ENCODE measurements at regions not wholly inside any gene's neighbourhood (a gene's known extent, or its start where the extent isn't known, plus 50 kb on each side); places are given as distances from the start of the nearest gene placed in this dataset.

DNA sequence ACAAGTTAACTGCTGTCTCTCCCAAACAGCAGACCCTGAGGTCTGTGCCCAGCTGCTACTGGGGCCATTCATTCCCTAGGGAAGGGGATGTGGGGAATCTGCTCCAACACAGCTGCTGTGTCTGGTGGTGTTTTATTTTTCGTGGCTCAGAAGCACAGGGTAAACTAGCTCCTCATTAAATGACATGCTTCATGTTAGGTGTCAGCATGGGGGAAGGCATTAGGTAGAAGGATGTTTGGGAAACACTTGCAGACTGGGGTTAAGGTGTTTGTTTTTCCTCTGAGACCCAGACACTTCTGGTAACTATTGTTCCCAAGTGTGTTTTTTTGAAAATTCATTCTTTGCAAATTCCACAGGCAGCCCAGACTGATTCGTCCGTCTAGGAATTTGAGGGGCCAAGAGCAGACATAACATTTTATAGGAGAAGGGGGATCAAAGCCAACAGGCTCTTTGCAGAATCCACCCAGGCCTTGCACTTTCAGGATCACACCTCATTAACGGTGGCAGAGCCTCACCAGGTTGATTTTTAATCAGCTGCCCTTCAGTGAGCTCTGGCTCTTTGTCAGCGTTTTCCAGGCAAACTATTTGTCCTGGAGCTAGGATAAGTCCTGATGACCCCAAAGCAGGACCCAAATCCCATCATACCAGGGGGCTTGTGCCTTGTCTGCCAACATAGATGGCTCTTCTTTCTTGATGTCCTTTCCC, 65.4 kb upstream of the ITGA11 start:
- ChIA-PET POLR2A (no interaction called here), CTCF (interaction anchor here (0.6 kb wide), 1 partner anchor 178 kb away, joined by 3 read pairs; no protein-coding TSS in a partner anchor)
- TF ChIP-seq BHLHE40 (IDR thresholded peaks at IDR 0.05; ENCODE audit: borderline replicate concordance), result no peak
- no peak for TF ChIP-seq FOXM1 (IDR thresholded peaks at IDR 0.05; ENCODE audit: borderline replicate concordance)
- no peak for TF ChIP-seq FOXA1 (IDR thresholded peaks at IDR 0.05)
- TF ChIP-seq HDGF (IDR thresholded peaks at IDR 0.05; ENCODE audit: borderline replicate concordance), result no peak
- no peak for TF ChIP-seq PKNOX1 (IDR thresholded peaks at IDR 0.05)
- TF ChIP-seq ZNF384 (IDR thresholded peaks at IDR 0.05), result no peak
- no peak for TF ChIP-seq NFRKB (IDR thresholded peaks at IDR 0.05)
- TF ChIP-seq FOXK2 (IDR thresholded peaks at IDR 0.05), result no peak
- TF ChIP-seq CTBP1 (IDR thresholded peaks at IDR 0.05; ENCODE audit: borderline replicate concordance), result no peak
- TF ChIP-seq LEF1 (IDR thresholded peaks at IDR 0.05; ENCODE audit: borderline replicate concordance), result no peak
- DNase-seq (ENCODE audit: extremely low spot score), result no peak

GRCh38 chr15:68498076-68498475, 66.1 kb upstream of the ITGA11 start:
- no peak for DNase-seq (ENCODE audit: extremely low spot score)
- ChIA-PET POLR2A (no interaction called here), CTCF (interaction anchor here (0.6 kb wide), 1 partner anchor 179 kb away, joined by 3 read pairs; no protein-coding TSS in a partner anchor)
- TF ChIP-seq FOXK2 (IDR thresholded peaks at IDR 0.05), result no peak
- TF ChIP-seq ELF4 (IDR thresholded peaks at IDR 0.05), result no peak
- TF ChIP-seq TARDBP (IDR thresholded peaks at IDR 0.05), result no peak
- no peak for TF ChIP-seq FOXM1 (IDR thresholded peaks at IDR 0.05; ENCODE audit: borderline replicate concordance)
- TF ChIP-seq L3MBTL2 (conservative IDR thresholded peaks at IDR 0.05), result no peak
- TF ChIP-seq ZNF384 (IDR thresholded peaks at IDR 0.05), result no peak
- TF ChIP-seq CTBP1 (IDR thresholded peaks at IDR 0.05; ENCODE audit: borderline replicate concordance), result no peak

- ChIA-PET CTCF (no interaction called here), POLR2A (no interaction called here)
- DNase-seq (ENCODE audit: extremely low spot score), result no peak
- TF ChIP-seq TARDBP (IDR thresholded peaks at IDR 0.05) (no peak), FOXK2 (IDR thresholded peaks at IDR 0.05) (no peak), PKNOX1 (IDR thresholded peaks at IDR 0.05) (no peak), FOXM1 (IDR thresholded peaks at IDR 0.05; ENCODE audit: borderline replicate concordance) (no peak), ELF4 (IDR thresholded peaks at IDR 0.05) (no peak), L3MBTL2 (conservative IDR thresholded peaks at IDR 0.05) (no peak), ZNF384 (IDR thresholded peaks at IDR 0.05) (no peak), CTBP1 (IDR thresholded peaks at IDR 0.05; ENCODE audit: borderline replicate concordance) (no peak), SUZ12 (IDR thresholded peaks at IDR 0.05) (no peak), NFRKB (IDR thresholded peaks at IDR 0.05) (no peak), BHLHE40 (IDR thresholded peaks at IDR 0.05; ENCODE audit: borderline replicate concordance) (no peak), HDGF (IDR thresholded peaks at IDR 0.05; ENCODE audit: borderline replicate concordance) (no peak), LEF1 (IDR thresholded peaks at IDR 0.05; ENCODE audit: borderline replicate concordance) (no peak), ARNT (IDR thresholded peaks at IDR 0.05) (no peak)
Measured at GRCh38 chr15:68499620-68500312, 67.8 kb upstream of the ITGA11 start.

GRCh38 chr15:68500363-68501258, 68.6 kb upstream of the ITGA11 start:
- ChIA-PET CTCF (no interaction called here), POLR2A (no interaction called here)
- TF ChIP-seq FOXK2 (IDR thresholded peaks at IDR 0.05) (no peak), CTBP1 (IDR thresholded peaks at IDR 0.05; ENCODE audit: borderline replicate concordance) (no peak), FOXM1 (IDR thresholded peaks at IDR 0.05; ENCODE audit: borderline replicate concordance) (no peak), ELF4 (IDR thresholded peaks at IDR 0.05) (no peak)
- DNase-seq (ENCODE audit: extremely low spot score), result no peak

- CTCF ChIA-PET, result no interaction called here
- POLR2A ChIA-PET, result no interaction called here
- no peak for TF ChIP-seq ZNF384 (IDR thresholded peaks at IDR 0.05)
Measured at GRCh38 chr15:68501259-68501591, 69.3 kb upstream of the ITGA11 start.

DNA sequence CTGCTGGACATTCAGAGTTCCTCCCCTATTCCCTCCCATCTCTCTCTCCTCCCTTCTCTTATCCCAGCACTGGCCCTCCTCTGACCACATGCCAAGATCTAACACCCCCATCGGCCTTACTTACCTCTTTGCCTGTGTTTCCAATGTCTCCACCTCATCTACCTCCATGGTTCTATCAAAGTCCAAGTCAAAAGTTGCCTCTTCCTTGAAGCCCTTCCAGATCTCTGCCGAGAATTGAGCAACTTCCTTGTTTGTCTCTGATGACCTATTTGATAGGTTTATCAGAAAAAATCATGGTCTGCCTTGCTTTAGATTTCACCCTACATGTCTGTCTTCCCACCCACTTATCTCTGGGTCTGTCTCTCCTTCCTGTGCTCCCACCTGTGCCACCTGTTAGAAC, 69.7 kb upstream of the ITGA11 start:
- POLR2A ChIA-PET, result no interaction called here
- CTCF ChIA-PET, result interaction anchor here (0.6 kb wide), 1 partner anchor 577 kb away, joined by 4 read pairs; no protein-coding TSS in a partner anchor
- DNase-seq (ENCODE audit: extremely low spot score), result no peak
- no peak for TF ChIP-seq FOXM1 (IDR thresholded peaks at IDR 0.05; ENCODE audit: borderline replicate concordance)
- no peak for TF ChIP-seq FOXK2 (IDR thresholded peaks at IDR 0.05)
- TF ChIP-seq SUZ12 (IDR thresholded peaks at IDR 0.05), result no peak
- no peak for TF ChIP-seq NFRKB (IDR thresholded peaks at IDR 0.05)

More at GRCh38 chr15:68501259-68501591, 69.3 kb upstream of the ITGA11 start:
- no peak for DNase-seq (ENCODE audit: extremely low spot score)

DNA sequence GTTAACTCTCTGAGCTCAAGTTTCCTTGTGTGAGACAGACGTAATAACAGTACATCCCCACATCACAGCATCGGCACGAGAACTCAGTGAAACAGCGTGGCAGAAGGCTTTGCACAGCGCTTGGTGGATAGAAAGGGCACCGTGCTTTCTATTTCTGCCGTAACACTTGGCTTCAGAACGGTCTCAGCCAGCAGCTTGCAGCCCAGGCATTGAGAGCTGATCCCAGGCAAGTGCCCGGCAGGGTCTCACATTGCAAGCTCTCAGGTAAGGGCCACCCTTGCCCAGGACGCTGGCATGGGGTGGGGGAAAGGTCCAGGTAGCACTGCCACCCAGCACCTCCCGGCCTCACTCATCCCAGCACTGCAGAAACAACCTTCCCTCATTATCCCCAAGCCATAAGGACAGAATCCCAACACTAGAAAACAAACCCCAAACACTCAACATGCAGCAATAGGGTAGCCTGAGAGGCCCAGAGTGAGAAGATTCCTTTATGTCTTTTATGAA, 70.5 kb upstream of the ITGA11 start:
- POLR2A ChIA-PET, result no interaction called here
- DNase-seq (ENCODE audit: extremely low spot score), result no peak
- no peak for TF ChIP-seq FOXM1 (IDR thresholded peaks at IDR 0.05; ENCODE audit: borderline replicate concordance)
- no peak for TF ChIP-seq FOXK2 (IDR thresholded peaks at IDR 0.05)
- no peak for TF ChIP-seq SUZ12 (IDR thresholded peaks at IDR 0.05)
- TF ChIP-seq CTBP1 (IDR thresholded peaks at IDR 0.05; ENCODE audit: borderline replicate concordance), result no peak
- TF ChIP-seq TARDBP (IDR thresholded peaks at IDR 0.05), result no peak
- no peak for TF ChIP-seq FOXA1 (IDR thresholded peaks at IDR 0.05)
- TF ChIP-seq ZNF384 (IDR thresholded peaks at IDR 0.05), result no peak
- no peak for TF ChIP-seq PKNOX1 (IDR thresholded peaks at IDR 0.05)
- TF ChIP-seq ARNT (IDR thresholded peaks at IDR 0.05), result no peak
- no peak for TF ChIP-seq SP1 (IDR thresholded peaks at IDR 0.05)
- TF ChIP-seq L3MBTL2 (conservative IDR thresholded peaks at IDR 0.05), result no peak
- no peak for TF ChIP-seq NFRKB (IDR thresholded peaks at IDR 0.05)
- no peak for TF ChIP-seq LEF1 (IDR thresholded peaks at IDR 0.05; ENCODE audit: borderline replicate concordance)
- TF ChIP-seq HDGF (IDR thresholded peaks at IDR 0.05; ENCODE audit: borderline replicate concordance), result no peak
- no peak for TF ChIP-seq ELF4 (IDR thresholded peaks at IDR 0.05)
- no peak for TF ChIP-seq BHLHE40 (IDR thresholded peaks at IDR 0.05; ENCODE audit: borderline replicate concordance)
- CTCF ChIA-PET, result no interaction called here
